ENCODE measurements at regions not wholly inside any gene's neighbourhood (a gene's known extent, or its start where the extent isn't known, plus 50 kb on each side); places are given as distances from the start of the nearest gene placed in this dataset.

GRCh38 chr2:8151888-8152287, 530.0 kb upstream of the ID2 start:
- WGBS, 2 experiments (ENCODE audit: low coverage in 1 of 2, low lambda C conversion rate in 2 of 2, missing lambda C conversion rate in 2 of 2): 92 to 96% methylated on average over 2 of the region's 2 CpGs
- H3K4me2 ChIP-seq (ENCODE audit: unreplicated experiment): no peak overlapping the region
- no peaks in the 10 kb centered on the region for H3K9me3 ChIP-seq (ENCODE audit: low read depth)
- peaks cover 24% of the 10 kb centered on the region for H3K4me1 ChIP-seq (ENCODE audit: insufficient read depth)
- no peaks in the 10 kb centered on the region for H3K79me2 ChIP-seq (ENCODE audit: insufficient read depth)
- H3K9me2 ChIP-seq (ENCODE audit: insufficient read depth): no peaks in the 10 kb centered on the region
- in situ Hi-C loops (cut with MboI): no loop called here
- no peak overlapping the region for H3K9ac ChIP-seq
- peaks cover 25% of the 10 kb centered on the region for H3F3A ChIP-seq (ENCODE audit: insufficient read depth)
- no peak for TF ChIP-seq EZH2phosphoT487 (IDR thresholded peaks at IDR 0.05; ENCODE audit: insufficient read depth, low read depth)
- TF ChIP-seq EZH2 (IDR thresholded peaks at IDR 0.05; ENCODE audit: insufficient read depth, poor library complexity, severe bottlenecking): no peak
- no peak for DNase-seq
- no peak overlapping the region for H2AFZ ChIP-seq
- no peaks in the 10 kb centered on the region for H4K20me1 ChIP-seq (ENCODE audit: insufficient read depth)
- no peak overlapping the region for H3K4me3 ChIP-seq
- no peaks in the 10 kb centered on the region for H3K27me3 ChIP-seq (replicated peaks; ENCODE audit: insufficient read depth)
- no peaks in the 10 kb centered on the region for H3K36me3 ChIP-seq (ENCODE audit: low read depth)
- H3K27ac ChIP-seq: no peak overlapping the region

GRCh38 chr2:8152392-8153257, 529.2 kb upstream of the ID2 start:
- no peak overlapping the region for H3K9ac ChIP-seq
- TF ChIP-seq EZH2phosphoT487 (IDR thresholded peaks at IDR 0.05; ENCODE audit: insufficient read depth, low read depth) (no peak), EZH2 (IDR thresholded peaks at IDR 0.05; ENCODE audit: insufficient read depth, poor library complexity, severe bottlenecking) (no peak)
- H3K9me3 ChIP-seq (ENCODE audit: low read depth): no peaks in the 10 kb centered on the region
- no peaks in the 10 kb centered on the region for H3K27me3 ChIP-seq (replicated peaks; ENCODE audit: insufficient read depth)
- H3F3A ChIP-seq (ENCODE audit: insufficient read depth): peaks cover 25% of the 10 kb centered on the region
- H3K36me3 ChIP-seq (ENCODE audit: low read depth): no peaks in the 10 kb centered on the region
- DNase-seq: no peak
- H3K79me2 ChIP-seq (ENCODE audit: insufficient read depth): no peaks in the 10 kb centered on the region
- H3K4me2 ChIP-seq (ENCODE audit: unreplicated experiment): no peak overlapping the region
- no peak overlapping the region for H3K4me3 ChIP-seq
- H2AFZ ChIP-seq: no peak overlapping the region
- no peak overlapping the region for H3K27ac ChIP-seq
- H4K20me1 ChIP-seq (ENCODE audit: insufficient read depth): no peaks in the 10 kb centered on the region
- H3K9me2 ChIP-seq (ENCODE audit: insufficient read depth): no peaks in the 10 kb centered on the region
- in situ Hi-C loops (cut with MboI): no loop called here
- 95 to 97% methylated on average over 11 of the region's 11 CpGs for WGBS, 2 experiments (ENCODE audit: low coverage in 1 of 2, low lambda C conversion rate in 2 of 2, missing lambda C conversion rate in 2 of 2)
- H3K4me1 ChIP-seq (ENCODE audit: insufficient read depth): peaks cover 24% of the 10 kb centered on the region

GRCh38 chr2:8153258-8153718, 528.6 kb upstream of the ID2 start:
- TF ChIP-seq EZH2 (IDR thresholded peaks at IDR 0.05; ENCODE audit: insufficient read depth, poor library complexity, severe bottlenecking): no peak
- no peak for DNase-seq
- Histone ChIP-seq H3K36me3 (ENCODE audit: low read depth) (no peaks in the 10 kb centered on the region), H3F3A (ENCODE audit: insufficient read depth) (peaks cover 25% of the 10 kb centered on the region), H3K4me1 (ENCODE audit: insufficient read depth) (peaks cover 19% of the 10 kb centered on the region), H3K27ac (no peak overlapping the region), H3K9me2 (ENCODE audit: insufficient read depth) (no peaks in the 10 kb centered on the region), H3K4me3 (no peak overlapping the region), H3K4me2 (ENCODE audit: unreplicated experiment) (no peak overlapping the region), H2AFZ (no peak overlapping the region), H3K9ac (no peak overlapping the region), H3K79me2 (ENCODE audit: insufficient read depth) (no peaks in the 10 kb centered on the region), H3K9me3 (ENCODE audit: low read depth) (no peaks in the 10 kb centered on the region), H3K27me3 (replicated peaks; ENCODE audit: insufficient read depth) (no peaks in the 10 kb centered on the region), H4K20me1 (ENCODE audit: insufficient read depth) (no peaks in the 10 kb centered on the region)
- 98 to 100% methylated on average over 8 of the region's 8 CpGs for WGBS, 2 experiments (ENCODE audit: low coverage in 1 of 2, low lambda C conversion rate in 2 of 2, missing lambda C conversion rate in 2 of 2)
- in situ Hi-C loops (cut with MboI): no loop called here

GRCh38 chr2:8154270-8154669, 527.6 kb upstream of the ID2 start:
- Histone ChIP-seq H3K4me2 (ENCODE audit: unreplicated experiment) (no peak overlapping the region), H2AFZ (no peak overlapping the region), H3F3A (ENCODE audit: insufficient read depth) (peaks cover 16% of the 10 kb centered on the region), H4K20me1 (ENCODE audit: insufficient read depth) (no peaks in the 10 kb centered on the region), H3K9ac (no peak overlapping the region), H3K4me3 (no peak overlapping the region), H3K9me3 (ENCODE audit: low read depth) (no peaks in the 10 kb centered on the region), H3K79me2 (ENCODE audit: insufficient read depth) (no peaks in the 10 kb centered on the region), H3K27ac (peak overlapping the region; percentile 54), H3K27me3 (replicated peaks; ENCODE audit: insufficient read depth) (no peaks in the 10 kb centered on the region), H3K4me1 (ENCODE audit: insufficient read depth) (peaks cover 10% of the 10 kb centered on the region), H3K36me3 (ENCODE audit: low read depth) (no peaks in the 10 kb centered on the region), H3K9me2 (ENCODE audit: insufficient read depth) (no peaks in the 10 kb centered on the region)
- no peak for DNase-seq
- 93 to 96% methylated on average over 7 of the region's 7 CpGs for WGBS, 2 experiments (ENCODE audit: low coverage in 1 of 2, low lambda C conversion rate in 2 of 2, missing lambda C conversion rate in 2 of 2)
- in situ Hi-C loops (cut with MboI): no loop called here
- TF ChIP-seq EZH2 (IDR thresholded peaks at IDR 0.05; ENCODE audit: insufficient read depth, poor library complexity, severe bottlenecking): no peak
- no peak for TF ChIP-seq EZH2phosphoT487 (IDR thresholded peaks at IDR 0.05; ENCODE audit: insufficient read depth, low read depth)

Measured in GM23248 (cell line).